Colonic mucosa (tissue), 4 donors: ENCODE measurements at regions not wholly inside any gene's neighbourhood (a gene's known extent, or its start where the extent isn't known, plus 50 kb on each side); places are given as distances from the start of the nearest gene placed in this dataset.

ENCODE experiments used
- DNase-seq: peaks from one replicate; pipeline ENCODE4 v3.0.0-alpha.2; 2020
- H3K27ac ChIP-seq: fragments of 200-600 bp; one replicate; pipeline ENCODE4 v1.8.0; 2021
- H3K27me3 ChIP-seq: fragments of 200-600 bp; one replicate; pipeline ENCODE4 v1.8.0; 2021
- H3K36me3 ChIP-seq: fragments of 200-600 bp; one replicate; pipeline ENCODE4 v1.8.0; 2021
- H3K4me1 ChIP-seq: fragments of 200-600 bp; one replicate; pipeline ENCODE4 v1.8.0; 2021; ENCODE audit warnings: mild to moderate bottlenecking
- H3K4me3 ChIP-seq: fragments of 200-600 bp; one replicate; pipeline ENCODE4 v1.8.0; 2021
- H3K9ac ChIP-seq, 2 donors: one replicate each; pipeline ENCODE4 v1.7.0; 2013; ENCODE audit warnings: control low read depth in 2 of 2, low read depth in 2 of 2, low read length in 2 of 2
- H3K9me3 ChIP-seq: fragments of 200-600 bp; one replicate; pipeline ENCODE4 v1.8.0; 2021
- CTCF ChIP-seq: fragments of 200-600 bp; IDR thresholded peaks from one replicate; pipeline ENCODE4 v1.8.0; 2022; ENCODE audit warnings: antibody characterized with exemption, mild to moderate bottlenecking
- intact Hi-C: fragments of 100-400 bp; cut with DNase I; formaldehyde crosslinking; loops from one replicate; pipeline ENCODE4 v1.14.1; 2022
- donor health status: healthy.
- donor health status: DM: no; HTN: no; CAD: no.
- donor health status: DM: no; HTN: no; CAD: no.

GRCh38 chr6:4606821-4607704 is 169.1 kb upstream of the CDYL start:
- no peaks in the 10 kb centered on the region for H3K9me3 ChIP-seq
- H3K27me3 ChIP-seq = no peaks in the 10 kb centered on the region
- TF ChIP-seq CTCF = no peak
- H3K36me3 ChIP-seq = no peaks in the 10 kb centered on the region
- intact Hi-C loops = no loop called here
- H3K27ac ChIP-seq = peak overlapping the region; percentile 25
- peak; percentile 47 for DNase-seq
- no peak overlapping the region for H3K4me3 ChIP-seq
- H3K9ac ChIP-seq = no peak overlapping the region
- H3K4me1 ChIP-seq = peaks cover 7% of the 10 kb centered on the region

GRCh38 chr6:4606016-4606415 is 170.2 kb upstream of the CDYL start:
- no peak overlapping the region for H3K27ac ChIP-seq
- H3K9ac ChIP-seq = no peak overlapping the region
- H3K27me3 ChIP-seq = no peaks in the 10 kb centered on the region
- intact Hi-C loops = no loop called here
- DNase-seq = no peak
- no peaks in the 10 kb centered on the region for H3K9me3 ChIP-seq
- H3K4me1 ChIP-seq = peaks cover 7% of the 10 kb centered on the region
- no peaks in the 10 kb centered on the region for H3K36me3 ChIP-seq
- no peak for TF ChIP-seq CTCF
- H3K4me3 ChIP-seq = no peak overlapping the region

- intact Hi-C loops = no loop called here
- Histone ChIP-seq H3K4me1 (peaks cover 7% of the 10 kb centered on the region), H3K36me3 (no peaks in the 10 kb centered on the region), H3K4me3 (no peak overlapping the region), H3K27me3 (no peaks in the 10 kb centered on the region), H3K27ac (no peak overlapping the region), H3K9me3 (no peaks in the 10 kb centered on the region), H3K9ac (no peak overlapping the region)
- DNase-seq = no peak
- no peak for TF ChIP-seq CTCF
Measured at GRCh38 chr6:4603856-4604369, 172.3 kb upstream of the CDYL start.

- no peaks in the 10 kb centered on the region for H3K36me3 ChIP-seq
- no peaks in the 10 kb centered on the region for H3K27me3 ChIP-seq
- H3K4me1 ChIP-seq = peaks cover 7% of the 10 kb centered on the region
- H3K9ac ChIP-seq = no peak overlapping the region
- no peak for TF ChIP-seq CTCF
- no peaks in the 10 kb centered on the region for H3K9me3 ChIP-seq
- no peak overlapping the region for H3K27ac ChIP-seq
- DNase-seq = no peak
- intact Hi-C loops = no loop called here
- no peak overlapping the region for H3K4me3 ChIP-seq
Measured at GRCh38 chr6:4603291-4603690, 172.9 kb upstream of the CDYL start.

GRCh38 chr6:4599924-4600323 is 176.3 kb upstream of the CDYL start:
- Histone ChIP-seq H3K27ac (no peak overlapping the region), H3K36me3 (no peaks in the 10 kb centered on the region), H3K27me3 (no peaks in the 10 kb centered on the region), H3K9ac (no peak overlapping the region), H3K4me3 (no peak overlapping the region), H3K4me1 (no peaks in the 10 kb centered on the region), H3K9me3 (no peaks in the 10 kb centered on the region)
- no peak for TF ChIP-seq CTCF
- no peak for DNase-seq
- intact Hi-C loops = no loop called here
